HG02885 (cell line): ENCODE measurements at regions not wholly inside any gene's neighbourhood (a gene's known extent, or its start where the extent isn't known, plus 50 kb on each side); places are given as distances from the start of the nearest gene placed in this dataset.
A peak's percentile ranks its signal among the peaks of the same experiment; 100 is the strongest.
"Not testable (repeated sequence)": the region's sequence is repeated elsewhere in the genome, so short reads cannot be mapped to it uniquely, and the experiment has no call there.

ENCODE experiments used
- ATAC-seq: cut with Tn5 transposase; IDR thresholded peaks from one replicate; pipeline ENCODE4 v1.9.1; 2021; ENCODE audit warnings: mild to moderate bottlenecking; ENCODE audit not compliant: unreplicated experiment, poor library complexity

DNA sequence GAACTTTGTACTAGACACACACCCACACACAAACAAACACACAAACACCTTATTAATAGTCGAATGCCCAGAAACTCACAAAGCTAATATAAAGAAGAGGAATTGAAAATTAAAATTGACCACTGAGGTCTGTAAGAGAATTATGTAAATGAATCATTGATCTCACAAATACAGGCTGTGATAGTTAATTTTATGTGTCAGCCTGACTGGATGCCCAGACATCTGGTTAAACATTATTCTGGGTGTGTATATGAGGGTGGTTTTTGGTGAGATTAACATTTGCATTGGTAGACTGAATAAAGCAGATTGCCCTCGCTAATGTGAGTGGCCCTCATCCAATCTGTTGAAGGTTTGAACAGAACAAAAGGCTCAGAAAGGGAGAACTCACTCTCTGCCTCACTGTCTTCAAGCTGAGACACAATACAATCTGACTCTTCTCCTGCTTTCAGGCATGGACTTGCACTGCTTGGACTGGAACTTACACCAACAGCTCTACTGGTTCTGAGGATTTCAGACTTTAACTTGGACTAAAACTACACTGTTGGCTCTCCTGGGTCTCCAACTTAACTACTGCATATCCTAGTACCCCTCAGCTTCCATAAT lies 199.4 kb upstream of the TTC14 start:
- peak; percentile 47 for ATAC-seq

DNA sequence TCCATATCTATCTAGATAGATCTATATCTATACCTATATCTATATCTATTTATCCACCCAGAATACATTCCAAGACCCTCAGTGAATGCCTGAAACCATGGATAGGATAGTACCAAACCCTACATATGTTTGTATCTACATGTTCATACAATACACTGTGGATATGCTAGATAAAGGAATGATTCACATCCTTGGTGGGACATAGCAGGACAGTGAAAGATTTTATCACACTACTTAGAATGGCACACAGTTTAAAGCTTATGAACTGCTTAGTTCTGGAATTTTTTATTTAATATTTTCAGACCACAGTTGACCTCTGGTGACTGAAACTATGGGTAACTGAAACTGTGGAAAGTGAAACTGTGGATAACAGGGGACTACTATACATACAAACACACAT lies 198.8 kb upstream of the TTC14 start:
- ATAC-seq: no peak

DNA sequence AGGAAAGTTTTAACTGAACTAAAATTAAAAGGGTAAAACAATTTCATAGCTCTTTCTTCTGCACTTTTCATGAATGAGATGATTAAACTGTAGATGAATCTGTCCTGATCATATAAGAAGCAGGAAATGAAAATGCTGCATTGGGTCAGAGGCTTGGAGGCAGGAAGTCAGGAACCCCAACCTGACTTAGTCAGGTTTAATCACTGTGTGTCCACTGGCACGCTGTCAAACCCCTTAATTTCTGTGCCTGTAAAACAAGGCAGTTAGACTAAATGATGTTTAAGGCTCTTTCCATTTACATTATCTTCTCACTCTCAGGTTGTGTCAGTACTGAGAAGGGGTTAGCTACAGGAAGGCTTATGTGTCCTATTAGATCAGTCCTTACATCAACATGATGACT lies 193.3 kb upstream of the TTC14 start:
- ATAC-seq: peak; percentile 51

DNA sequence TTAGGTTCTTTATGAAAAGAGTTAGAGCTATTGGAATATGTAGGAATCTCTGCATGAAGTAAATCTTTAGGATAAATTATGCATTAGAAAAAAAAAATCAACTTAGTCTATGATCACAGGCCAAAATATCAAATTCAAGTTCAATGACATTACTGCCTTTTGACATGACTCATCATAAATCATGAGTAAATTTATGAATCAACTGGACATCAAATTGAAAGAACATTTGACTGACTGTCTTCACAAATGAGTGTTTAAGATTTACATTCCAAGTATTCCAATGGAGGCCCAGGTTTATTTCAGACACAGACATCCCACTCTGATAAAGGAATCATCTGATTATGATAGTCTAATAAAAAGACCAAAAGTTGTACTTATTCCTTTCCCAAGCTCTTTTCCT lies 192.8 kb upstream of the TTC14 start:
- no peak for ATAC-seq

DNA sequence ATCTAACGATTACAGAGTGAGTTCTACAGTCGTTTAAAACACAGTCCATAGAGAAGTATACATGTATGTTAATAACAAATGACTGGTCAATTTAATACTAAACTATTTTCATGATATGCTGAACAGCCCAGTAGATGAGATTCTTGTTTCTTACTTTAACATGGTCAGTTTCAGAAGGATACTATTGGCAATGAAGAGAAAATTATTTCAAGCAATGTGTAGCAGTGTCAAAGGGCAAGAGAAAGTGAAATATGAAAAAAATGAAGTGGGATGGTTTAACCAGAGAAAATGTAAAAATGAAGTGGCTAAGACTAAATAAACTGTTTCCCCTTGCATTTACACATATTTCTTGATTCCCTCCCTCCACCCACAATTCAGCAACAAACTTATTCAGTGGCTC lies 192.1 kb upstream of the TTC14 start:
- ATAC-seq: no peak

DNA sequence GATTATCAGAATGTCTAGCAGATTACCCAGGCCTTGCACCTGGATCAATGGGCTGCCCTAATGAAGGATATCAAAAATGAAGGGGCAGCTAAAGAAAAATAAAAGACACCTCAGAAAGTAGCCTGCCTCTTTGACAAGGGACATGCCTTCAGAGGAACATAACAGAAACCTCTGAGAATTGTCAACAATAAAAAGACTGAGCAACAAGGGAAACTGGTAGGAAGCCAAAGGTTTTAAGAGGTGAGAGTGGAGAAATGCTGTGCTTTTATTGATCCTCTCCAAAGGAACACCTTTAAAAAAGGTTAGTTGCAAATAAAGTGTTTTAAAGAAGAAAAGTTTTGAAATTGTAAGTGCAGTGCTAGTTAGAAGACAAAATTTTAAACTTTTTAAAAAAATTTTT lies 187.8 kb upstream of the TTC14 start:
- no peak for ATAC-seq

DNA sequence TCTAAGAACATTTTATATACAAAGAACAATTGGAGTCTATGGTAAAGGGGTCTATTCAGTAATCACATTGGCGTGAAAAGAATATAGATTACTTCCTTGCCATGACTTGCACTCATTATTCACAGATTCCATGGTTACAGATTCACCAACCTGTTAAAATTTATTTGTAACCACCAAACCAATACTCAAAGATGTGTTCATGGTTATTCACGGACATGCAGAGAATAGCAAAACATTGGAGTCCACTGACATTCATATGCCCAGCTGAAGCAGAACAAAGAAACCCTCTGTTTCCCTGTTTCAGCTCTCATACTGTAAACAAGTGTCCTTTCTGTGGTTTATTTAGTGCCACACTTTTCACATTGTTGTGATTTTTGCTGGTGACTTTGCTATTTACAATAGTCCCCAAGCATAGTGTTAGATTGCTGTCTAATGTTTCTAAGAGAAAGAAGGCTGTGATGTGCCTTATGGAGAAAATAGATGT lies 185.8 kb upstream of the TTC14 start:
- ATAC-seq: no peak

DNA sequence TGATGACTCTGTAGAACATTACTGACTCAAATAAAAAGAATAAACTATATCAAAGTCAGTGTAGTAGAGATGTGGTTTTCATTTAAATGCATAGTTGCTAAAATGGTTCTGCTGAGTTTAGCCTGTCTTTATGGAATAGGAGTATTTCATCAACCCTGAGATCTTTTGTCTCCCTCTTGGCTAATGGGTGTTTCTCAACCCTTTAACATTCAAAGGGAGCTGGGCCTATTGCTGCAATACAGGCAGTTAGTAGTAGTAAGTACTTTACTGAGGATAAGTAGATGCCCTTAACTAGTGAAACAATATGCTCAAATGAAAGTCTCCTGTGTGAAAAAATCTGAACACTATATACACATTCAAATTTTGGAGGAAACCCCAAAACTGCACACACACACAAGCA lies 184.7 kb upstream of the TTC14 start:
- no peak for ATAC-seq

DNA sequence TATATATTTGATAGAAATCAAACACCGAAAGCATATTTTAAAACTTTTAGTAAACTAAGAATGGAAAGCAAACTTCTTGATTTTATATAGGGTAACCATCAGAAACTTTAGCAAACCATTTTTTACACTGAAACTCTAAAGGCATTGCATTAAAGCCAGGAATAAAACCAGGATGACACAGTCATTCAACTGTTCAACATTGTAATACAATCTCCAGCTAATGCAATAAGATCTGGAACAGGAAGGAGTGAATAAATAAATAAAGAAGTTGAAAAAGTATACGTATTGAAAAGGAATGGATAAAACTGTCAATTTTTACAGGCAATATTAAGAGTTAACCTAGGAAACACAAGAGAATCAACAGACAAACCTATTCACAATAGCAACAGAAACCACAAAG lies 181.9 kb upstream of the TTC14 start:
- ATAC-seq: no peak

DNA sequence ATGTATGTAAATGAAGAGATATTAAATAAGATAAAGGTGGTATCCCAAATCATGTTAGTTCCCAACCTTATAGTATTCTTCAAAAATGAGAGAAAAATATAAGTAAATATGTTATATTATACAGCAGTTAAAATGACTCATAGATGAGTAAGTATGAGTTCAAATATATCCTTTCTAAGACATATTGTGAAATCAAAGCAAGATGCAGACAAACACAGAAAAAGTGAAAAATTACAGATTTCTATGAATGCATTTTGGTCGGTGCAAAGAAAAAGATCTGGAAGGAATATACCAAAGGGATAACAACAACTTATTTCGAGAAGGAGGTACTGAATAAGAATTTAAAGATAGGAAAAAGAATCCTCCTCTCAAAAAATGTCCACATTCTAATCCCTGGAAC lies 181.2 kb upstream of the TTC14 start:
- ATAC-seq: no peak

DNA sequence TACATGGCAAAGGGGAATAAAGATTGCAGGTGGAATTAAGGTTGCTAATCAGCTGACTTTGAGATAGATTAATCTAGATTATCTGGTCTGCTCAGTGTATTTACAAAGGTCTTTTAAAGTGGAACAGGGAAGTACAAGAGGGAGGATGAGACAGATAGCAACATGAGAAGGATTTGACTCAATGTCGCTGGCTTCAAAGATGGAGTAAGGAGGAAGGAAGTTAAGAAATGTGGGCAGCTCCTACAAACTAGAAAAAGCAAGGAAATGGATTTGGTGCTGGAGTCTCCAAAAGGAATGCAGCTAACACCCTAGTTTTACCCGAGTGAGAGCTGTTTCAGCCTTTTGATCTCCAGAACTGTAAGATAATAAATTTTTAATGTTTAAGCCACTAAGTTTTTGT lies 180.7 kb upstream of the TTC14 start:
- no peak for ATAC-seq

DNA sequence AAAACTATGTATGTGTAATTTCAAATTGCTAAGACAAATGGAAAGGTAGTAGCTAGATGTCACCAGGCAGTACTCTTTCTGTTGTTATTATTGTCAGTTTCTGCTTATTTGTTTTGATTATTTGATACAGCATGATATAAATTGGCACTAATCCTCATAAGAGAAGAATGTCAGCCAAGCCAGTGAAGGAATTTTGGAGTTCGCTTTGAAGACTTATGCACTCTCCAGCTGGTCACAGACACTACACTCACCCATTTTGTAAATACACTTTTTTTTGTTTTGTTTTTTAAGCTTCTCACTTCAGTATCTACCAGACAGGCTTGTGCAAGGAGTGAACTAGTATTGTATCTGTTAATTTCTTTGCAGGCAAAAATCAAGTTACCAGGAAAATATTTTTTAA lies 180.2 kb upstream of the TTC14 start:
- ATAC-seq: no peak

DNA sequence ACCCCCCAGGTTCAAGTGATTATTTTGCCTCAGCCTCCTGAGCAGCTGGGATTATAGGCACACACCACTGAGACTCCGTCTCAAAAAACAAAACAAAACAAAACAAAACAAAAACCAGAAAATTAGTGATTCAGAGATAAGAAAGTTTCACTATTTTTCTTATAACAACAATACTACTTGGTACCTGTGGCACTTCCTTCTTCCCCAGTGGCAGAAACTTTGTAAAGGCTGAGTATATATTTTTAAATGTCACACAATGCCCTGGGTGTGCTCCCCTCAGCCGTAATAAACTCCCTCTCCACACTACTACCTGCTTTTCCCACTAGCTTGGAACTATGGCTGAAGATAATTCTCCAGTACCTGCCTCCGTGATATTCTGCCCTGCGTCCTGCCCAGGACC lies 177.7 kb upstream of the TTC14 start:
- ATAC-seq: not testable (repeated sequence)

DNA sequence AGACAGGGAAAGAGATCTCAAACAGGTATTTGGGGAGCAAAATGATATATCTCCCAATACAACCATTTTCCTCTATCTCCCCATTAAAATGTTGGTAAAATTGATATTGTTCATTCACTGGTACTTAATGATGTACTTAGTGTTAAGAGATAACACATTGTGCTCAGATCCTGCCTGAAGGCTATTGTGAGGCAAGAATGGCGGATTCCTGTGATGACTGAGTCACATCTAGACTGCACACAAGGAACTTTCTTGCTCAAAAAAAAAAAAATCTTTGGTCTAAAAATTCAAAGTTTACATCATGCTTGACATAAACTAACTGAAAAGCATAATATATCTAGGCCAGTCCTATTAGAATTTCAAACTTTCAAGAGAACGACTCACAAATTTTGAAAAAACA lies 171.1 kb upstream of the TTC14 start:
- ATAC-seq: no peak

DNA sequence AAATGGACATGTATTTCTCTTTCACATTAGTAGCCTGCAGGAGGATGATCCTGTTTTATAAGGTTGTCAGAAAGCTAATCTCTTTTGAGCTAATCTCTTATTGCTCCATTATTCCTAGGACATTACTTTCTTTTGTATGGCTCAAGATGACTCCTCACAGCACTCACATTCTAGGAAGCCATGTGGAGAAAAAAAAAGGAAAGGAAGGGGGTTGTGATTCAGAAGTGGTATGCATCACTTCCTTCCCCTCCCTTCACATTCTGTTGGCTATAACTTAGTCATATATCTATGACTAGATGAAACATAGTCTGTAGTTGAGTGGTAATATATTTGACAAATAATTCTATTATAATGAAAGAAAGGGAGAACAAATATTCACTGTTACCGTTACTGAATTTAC lies 168.8 kb upstream of the TTC14 start:
- ATAC-seq: no peak

DNA sequence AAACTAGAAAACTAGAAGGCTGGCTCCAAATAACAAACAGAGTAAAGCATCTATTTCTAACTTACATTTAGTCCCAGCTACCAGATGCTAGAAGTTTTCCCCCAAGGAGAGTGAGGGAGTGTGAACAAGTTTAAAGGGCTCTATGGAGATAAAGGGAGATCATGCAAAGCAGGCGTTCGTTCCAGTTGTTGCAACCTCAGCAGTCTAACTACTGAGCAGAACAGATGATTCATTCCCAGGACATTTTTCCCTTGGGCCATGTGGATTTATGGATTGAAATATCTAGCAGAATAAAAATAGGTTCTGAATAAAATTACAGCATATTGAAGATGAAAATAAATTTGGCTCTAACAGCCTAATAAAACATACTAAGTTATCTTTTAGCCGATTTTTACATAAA lies 154.8 kb upstream of the TTC14 start:
- ATAC-seq: no peak

DNA sequence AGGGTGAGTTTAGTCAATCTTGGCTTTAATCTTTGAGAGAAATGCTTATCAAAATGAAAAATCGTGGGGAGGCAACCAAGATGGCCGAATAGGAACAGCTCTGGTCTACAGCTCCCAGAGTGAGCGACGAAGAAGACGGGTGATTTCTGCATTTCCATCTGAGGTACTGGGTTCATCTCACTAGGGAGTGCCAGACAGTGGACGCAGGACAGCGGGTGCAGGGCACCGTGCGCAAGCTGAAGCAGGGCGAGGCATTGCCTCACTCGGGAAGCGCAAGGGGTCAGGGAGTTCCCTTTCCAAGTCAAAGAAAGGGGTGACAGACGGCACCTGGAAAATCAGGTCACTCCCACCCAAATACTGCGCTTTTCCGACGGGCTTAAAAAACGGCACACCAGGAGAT lies 153.6 kb upstream of the TTC14 start:
- not testable (repeated sequence) for ATAC-seq

DNA sequence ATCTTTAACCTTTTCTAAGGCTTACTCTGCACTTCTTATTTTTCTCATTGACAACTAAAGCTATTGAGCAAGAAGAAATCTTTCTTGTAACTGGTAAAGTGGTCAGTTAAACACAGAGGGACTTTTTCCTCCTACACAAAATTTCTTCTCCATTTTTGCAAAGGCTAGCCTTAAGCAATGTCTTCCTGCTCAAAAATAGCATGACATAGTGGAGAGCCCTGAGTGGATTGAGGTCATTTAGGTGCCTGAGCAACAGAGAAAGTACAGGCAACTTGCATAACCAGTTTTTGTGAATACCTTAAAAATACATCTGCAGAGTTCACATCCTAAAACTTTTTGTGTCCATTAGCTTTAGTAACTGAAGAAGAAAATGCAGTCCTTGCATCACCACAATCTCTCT lies 144.7 kb upstream of the TTC14 start:
- peak; percentile 64 for ATAC-seq

DNA sequence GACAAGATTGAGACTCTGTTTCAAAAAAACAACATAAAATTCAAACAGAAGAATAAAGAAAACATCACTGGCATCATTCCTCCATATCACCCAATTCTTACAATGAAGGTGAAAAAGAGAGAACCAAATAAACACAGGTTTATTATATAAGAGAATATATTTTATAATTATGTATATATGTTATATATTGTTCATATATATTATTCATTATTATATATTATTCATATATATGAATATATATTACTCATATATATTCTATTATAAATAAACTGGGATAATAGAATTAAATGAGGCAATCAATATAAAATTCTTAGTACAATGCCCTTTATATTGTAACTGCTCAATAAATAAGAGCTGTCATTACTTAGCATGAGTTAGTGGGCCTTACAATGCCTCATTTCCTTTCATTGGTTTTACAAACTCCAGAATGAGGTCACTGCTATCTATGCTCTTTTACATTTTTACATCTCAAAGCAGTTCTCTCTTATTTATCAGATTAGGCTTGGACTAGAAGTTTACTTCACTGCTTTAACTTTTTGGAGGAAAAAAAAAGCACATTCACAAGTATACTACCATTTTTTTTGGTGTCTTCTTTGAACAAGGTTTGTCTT lies 135.5 kb upstream of the TTC14 start:
- no peak for ATAC-seq

DNA sequence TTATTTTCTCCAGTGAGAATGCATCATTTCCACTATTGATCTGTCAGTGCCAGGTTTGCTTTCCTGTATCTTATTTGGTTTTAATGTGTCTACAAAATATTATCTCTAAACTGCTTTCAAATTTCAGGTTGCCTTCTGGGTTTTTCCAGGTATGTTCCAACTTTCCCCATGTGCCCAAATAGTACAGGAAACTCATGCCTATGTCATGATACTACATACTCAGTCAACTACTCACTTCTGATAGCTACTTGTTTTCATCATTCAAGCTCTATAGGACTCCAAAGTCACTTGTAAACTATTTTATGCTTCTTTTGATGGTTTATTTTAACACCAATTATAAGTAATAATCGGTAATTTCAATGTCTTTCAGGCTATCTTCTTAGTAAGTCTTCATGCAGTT lies 134.8 kb upstream of the TTC14 start:
- no peak for ATAC-seq

DNA sequence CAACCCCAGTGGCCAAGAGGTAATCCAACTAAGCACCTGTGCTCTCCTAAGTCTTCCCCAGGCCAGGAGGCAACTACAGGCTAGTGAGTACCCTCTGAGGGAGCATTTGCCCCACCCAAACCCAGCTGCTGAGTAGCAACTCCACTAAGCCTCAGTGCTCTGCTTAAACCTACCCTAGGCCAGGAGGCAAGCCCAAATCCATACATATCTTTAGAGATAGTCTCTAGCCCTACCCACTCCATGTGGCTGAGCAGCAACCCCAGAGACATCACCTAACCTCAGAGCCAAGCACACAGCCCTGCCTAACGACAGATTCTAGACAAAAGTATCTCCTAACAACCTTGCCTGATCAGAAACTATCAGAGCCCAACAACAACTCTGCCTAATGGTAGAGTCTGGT lies 132.8 kb upstream of the TTC14 start:
- no peak for ATAC-seq

DNA sequence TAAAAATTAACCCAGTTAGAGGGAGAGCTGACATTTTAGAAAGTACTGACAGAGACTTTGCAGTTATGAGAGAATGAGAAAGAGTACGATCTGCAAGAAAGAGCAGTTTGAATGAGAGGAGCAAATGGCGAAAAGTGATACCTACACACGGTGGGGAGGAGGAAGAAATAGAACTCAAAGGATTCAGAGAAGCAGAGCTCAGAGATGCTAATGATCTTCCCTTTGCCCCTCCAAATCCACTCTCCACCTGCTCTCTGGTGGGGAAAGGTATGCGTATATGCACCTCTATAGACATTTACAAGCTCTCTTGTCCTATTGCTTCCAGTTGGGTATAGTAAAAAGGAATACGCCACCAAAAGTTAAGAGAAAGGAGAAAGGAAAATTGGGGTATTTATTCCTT lies 123.3 kb upstream of the TTC14 start:
- ATAC-seq: no peak

DNA sequence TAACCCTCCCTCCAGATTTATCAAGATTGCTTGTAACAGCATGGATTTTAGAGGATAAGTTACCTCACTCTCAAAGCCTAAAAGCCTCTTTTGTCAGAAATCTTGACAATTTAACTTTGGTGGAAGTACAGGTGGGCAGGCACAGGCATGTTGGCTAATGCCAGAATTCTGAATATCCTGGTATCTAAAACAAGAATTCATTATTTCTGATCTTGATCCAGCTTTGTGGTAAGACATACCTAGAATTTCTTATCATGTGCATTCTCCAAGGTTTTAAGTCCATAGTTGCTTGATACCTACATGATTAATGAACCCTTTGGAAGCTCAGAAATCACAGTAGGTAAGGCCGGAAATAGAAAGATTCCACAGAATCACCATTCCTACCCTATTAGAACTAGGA lies 109.9 kb upstream of the TTC14 start:
- no peak for ATAC-seq
